Hindlimb muscle (tissue), 1 donor: ENCODE measurements at regions not wholly inside any gene's neighbourhood (a gene's known extent, or its start where the extent isn't known, plus 50 kb on each side); places are given as distances from the start of the nearest gene placed in this dataset.

Experiments used
- DNase-seq: peaks from one replicate; pipeline ENCODE4 v3.0.0-alpha.2; 2013

DNA sequence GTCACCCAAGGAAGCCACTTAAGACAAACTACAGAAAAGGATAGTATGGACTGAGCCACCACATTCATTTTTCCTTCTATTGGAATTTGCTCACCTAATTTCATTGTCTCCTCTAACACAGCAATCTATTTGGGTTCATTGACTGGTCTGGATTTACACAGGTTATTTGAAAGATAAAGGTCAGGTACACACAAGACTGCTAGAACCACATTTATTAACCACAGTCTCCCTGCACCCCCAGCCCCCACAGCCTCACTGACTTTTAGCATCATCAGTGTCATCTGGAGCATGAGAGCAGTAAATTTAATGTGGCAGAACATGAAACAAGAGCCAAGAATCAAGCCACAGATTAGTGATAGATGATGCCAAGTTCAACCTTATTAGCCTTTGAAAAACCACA is 226.9 kb upstream of the GYPC start:
- no peak for DNase-seq

DNA sequence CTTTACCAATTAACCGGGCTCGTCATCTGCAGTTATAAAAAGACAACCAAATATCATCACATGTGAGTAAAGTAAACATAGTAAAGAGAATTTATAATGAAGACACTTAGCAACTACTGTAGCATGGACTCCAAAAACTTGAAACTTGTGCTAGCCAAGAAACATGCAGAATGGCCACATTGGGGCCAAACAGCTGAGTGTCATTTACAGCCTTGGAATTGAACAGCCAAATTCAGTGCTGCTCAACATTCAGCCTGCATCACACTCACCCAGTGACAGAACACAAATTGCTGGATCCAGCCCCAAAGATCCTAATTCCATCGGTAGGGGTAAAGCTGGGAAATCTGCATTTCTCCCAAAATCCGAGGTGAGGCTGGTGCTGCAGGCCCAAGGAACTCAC is 224.8 kb upstream of the GYPC start:
- DNase-seq: peak; percentile 38

DNA sequence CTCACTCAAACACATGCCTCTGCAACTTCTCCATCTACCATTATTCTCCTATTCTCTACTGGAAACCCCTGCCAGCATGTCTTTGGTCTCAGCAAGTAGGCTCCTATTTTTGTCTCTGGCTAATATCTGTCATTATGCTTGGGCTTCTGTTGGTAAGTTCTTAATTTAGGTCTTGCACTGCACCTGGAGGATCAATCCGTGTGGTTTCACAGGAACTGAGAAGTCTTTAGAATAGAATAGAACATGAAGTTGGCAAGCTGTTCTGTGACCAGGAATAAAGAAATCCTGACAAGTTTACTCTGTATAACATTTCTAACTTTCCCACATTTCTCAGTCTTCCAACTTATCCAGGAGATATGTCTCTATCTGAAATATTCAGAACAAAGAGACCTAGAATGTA is 219.5 kb upstream of the GYPC start:
- no peak for DNase-seq

DNA sequence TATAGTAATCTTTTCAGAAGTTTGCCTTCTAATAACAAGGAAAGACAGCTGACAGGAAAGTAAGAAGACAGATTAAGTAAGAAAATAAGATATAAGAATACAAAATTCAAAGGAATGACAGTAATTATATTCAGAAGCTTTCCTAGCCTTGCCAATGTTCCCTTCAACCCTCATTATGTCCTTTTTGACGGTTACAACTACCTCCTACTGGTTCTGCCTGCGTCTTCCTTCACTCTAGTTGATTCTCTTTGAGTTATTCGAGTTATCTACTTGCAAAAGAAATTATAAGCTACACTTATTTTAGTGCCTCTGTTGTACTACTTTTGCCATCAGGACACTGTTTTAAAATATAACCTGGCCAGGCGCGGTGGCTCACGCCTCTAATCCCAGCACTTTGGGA is 218.9 kb upstream of the GYPC start:
- DNase-seq: no peak

DNA sequence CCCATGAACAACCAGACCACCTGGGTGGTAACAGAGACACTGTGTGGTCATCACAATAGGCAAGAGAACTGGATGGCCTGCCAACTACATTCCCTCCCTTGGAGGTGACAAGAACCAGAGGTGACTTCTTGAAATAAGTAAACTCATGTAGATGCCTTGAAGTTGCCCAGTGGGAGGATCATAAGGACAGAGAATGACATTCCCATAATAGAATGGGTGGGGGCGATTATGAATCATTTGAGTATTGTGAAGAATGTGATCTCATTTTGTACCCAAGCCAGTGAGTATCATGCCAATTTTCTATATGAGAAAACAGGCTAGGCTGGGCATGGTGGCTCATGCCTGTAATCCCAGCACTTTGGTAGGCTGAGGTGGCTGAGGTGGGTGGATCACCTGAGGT is 211.4 kb upstream of the GYPC start:
- DNase-seq: no peak

DNA sequence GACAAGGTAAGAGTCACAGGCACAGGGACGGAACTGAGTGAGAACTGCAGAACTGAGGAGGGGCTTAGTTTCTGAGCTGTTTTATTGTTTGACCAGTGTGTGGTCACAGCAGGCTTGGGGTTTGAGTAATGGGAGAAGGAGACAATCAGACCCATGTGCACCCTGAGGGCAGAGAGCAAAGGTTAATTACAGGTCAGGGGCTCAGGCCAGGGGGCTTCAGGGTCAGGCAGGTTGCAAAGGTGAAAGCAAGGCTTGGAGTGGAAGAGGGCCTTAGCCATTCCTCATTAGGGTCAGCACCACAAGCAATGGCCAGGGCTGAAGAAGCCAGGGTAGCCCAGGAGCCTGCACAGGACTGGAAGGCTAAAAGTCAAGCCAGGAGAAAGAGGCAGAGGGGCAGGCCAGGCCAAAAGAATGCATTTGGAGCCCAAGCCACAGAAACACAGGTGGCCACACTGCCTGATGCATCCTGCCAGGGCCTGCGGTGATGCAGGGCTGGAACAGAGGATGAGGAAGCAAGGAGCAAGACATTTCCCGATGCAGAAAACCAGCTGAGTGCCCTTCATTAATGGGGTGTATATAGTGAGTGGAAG is 209.8 kb upstream of the GYPC start:
- DNase-seq: no peak

DNA sequence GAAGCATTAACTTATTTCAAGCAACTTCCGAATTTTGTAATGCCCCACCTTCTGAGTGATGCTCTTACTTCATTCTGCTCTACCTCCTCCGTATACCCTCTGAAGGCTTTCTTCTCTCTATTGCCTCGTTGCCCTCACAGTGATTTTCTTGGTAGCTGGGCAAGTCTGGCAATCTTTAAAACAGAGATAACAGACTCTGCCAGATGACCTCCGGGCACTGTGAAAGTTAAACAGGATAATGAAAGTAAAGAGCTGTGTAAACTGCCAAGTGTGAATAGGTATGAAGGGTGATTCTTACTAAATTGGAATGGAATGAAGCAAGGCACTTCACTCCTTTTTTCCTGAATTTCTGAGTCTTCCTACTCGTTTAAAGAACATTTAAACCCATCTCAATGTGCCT is 207.3 kb upstream of the GYPC start:
- DNase-seq: no peak

DNA sequence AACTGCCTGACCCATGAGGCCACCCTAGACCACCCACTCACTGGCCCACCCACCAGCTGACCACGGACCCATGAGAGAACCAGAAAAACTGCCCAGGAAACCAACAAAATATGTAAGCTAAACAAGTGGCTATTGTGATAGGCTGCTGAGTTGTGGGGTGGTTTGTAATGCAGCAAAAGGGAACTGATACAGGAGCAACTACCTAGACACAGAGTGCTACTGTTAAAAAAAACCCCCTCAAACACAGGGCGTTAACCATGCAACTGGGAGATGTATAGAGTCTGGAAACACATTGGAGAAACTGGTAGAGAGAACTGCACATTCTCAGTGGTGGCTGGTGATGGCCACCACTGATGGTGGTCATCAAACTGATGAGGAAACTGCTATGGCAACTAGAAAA is 206.3 kb upstream of the GYPC start:
- no peak for DNase-seq

DNA sequence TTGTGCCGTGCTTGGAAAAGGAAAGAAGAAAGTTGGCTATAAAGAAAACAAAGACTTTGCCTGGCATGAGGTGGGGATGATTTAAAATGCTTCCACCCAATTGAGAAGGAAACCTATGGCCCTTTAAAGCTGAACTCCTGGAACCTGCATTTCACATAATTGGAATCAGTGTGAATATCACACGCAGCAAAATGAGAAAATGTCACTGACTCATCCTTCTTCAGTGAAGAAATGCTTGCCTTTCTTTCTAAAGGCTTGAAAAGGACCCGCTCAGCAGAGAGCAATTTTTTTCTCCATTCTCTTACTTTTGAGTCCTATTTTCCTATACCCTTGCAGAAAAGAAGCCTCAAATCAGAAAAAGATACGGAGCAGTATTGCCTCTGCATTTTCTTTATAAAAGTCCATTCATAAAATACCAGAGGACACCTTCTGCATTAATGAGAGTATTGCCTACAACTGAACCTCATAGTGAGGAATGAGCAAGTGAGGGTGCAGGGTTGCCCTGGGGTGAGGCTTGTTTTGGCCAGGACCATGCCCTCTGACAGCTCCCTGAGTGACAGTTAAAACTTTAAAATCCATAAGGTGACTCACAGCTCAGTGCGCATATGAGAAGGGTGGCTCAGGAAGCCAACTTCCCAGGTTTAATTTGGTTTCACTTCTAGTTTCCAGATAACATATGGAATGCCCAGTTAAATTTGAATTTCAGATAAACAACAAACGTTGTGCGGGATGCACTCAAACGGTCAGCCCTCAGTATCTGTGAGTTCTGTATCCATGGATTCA is 191.9 kb upstream of the GYPC start:
- no peak for DNase-seq

DNA sequence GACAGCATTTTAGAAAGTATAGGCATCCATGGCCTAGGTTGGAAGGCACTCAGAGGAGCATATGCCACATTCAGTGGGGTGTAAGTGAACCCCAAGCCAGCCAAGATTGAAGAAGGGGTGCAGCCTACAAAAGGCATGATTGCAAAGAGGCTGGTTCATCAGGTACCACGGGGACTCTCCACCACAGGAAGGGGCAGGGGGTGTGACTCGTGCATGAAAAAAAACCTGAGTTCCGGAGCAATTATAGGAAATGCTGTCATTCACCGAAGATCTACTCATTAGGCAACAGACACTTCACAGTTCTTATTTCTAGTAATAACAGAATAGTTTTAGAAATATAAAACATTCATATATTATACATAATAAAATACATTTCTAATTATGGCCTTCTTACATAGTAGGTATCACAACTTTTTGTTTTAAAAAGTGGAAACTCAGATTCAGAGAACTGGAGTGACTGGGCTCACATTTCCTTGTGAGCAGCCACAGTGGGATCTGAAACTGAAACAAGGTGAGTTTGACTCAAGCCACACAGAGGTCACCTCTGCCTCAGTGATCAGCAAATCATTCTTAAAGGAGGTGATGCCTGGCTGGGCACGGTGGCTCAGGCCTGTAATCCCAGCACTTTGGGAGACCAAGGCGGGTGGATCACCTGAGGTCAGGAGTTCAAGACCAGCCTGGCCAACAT is 188.4 kb upstream of the GYPC start:
- DNase-seq: no peak

DNA sequence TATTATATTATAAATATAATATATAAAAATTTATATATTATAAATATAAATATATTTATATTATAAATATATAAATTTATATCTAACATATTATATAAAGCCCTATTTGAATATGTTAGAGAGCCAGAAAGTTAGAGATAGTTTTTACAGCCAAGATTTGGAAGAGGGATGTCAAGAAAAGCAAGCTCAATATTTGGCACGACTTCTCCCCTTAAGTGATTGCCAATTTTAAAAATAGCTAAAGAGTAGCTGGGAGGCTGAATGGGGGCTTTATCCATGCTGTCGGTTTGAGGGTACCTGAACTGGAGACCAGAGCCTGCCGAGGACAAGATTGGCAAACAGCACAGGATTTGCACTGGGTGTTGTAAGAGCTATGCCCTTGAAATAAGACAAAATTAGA is 180.9 kb upstream of the GYPC start:
- no peak for DNase-seq

DNA sequence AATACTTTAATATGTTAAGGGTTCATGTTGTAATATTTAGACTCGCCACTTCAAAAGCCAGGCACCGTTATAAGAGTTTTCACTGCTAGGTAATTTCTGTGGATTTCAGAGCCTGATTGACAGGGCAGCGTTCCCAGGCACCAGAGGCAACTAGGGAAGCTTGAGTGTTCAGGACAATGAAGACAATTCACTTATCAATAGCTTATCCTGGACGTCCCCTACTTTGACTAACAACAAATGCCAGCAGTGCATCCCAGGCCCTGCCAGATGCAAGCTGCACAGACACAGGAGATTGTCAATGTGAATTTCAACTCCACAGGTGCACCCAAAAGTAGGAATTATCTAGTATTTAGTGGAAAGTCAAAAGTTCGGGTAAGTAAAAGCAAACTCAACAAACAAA is 179.3 kb upstream of the GYPC start:
- DNase-seq: no peak

DNA sequence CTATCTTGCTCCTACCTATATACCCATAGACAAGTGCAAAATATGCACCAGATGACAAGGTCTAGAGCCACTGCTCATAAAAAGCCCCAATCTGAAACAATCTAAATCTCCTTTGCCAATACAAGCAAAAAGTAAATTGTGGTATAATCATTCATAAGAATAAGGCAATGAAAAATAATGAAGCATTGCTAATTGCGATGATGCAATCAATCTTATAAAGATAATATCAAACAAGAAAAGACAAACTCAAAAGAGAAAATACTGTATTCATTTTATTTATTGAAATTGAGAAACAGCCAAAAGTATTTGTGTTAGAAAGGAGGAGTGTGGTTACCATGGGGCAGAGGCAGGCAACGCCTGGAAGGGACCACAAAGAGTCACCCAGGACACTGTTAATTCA is 175.9 kb upstream of the GYPC start:
- DNase-seq: no peak

DNA sequence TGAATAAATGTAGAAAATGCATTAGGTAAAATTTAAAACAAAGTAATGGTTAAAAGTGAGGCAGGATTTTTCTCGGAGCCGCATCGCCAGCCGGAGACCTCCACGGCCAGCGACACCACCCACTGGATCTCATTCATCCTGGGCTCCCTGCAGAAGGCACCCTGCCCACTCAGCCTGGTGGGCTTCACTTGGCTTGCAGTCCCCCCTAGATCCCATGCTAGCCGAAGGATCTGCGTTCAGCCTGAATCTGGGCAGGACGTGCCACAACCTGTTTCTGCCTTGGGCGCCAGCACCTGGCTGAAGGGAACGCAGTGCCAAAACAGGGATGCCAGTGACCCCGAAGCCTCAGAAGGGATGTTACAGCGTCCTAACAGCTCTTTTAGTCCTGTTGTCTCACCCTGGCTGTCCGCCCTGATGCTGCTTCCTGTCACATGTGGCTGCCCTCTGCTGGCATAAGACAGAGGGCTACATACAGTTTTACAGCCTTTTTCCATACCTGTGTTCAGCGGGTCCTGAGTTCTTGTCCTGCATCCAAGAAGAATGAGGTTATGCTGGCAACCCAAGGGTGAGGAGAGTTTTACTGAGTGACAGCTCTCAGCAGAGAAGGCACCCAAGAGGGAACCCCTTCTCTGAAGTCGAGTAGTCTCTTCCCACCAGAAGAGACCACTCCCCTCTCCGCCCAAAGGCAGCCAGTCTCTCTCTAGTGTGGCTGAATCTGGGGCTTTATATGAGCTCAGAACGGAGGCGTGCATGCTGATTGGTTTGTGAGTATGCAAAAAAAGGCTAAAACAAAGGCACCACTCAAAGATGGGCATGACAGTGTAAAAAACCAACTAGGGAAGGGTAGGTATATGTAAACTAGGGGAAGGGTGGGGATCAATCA is 173.1 kb upstream of the GYPC start:
- DNase-seq: no peak

DNA sequence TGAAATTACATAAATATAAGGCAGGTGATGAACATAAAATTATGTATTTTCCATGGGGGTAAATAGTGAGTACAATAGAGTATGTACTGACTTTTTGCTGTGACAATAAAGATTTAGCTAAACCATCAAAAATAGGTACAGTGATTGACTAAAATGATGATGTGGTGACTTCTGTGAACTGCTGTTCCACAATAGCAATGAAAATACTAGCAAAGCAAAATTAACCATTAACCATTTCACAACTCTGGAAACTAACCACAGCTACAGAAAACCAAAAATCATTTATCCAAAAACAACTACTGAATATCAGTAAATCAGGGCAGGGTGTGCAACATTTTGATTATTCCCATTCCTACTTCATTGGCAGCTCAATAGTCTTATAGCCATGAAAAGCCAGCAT is 161.4 kb upstream of the GYPC start:
- no peak for DNase-seq

DNA sequence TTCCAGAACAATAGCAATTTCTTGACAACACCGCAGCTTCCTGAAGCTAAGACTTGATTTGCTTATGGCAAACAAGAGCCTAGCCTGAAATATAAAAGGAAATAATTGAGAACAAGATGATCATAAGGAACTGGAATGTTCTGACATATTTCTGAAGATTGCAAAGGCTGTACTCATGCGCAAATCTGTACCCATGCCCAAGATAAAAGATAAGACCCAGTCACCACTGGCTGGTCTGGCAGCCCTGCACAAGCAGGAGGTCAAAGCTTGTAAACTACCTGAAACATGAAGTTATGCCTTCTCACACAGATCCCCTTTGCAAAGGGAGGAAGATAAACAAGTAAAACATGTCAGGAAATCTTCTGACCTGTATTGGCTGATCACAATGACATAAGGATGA is 160.8 kb upstream of the GYPC start:
- DNase-seq: no peak

DNA sequence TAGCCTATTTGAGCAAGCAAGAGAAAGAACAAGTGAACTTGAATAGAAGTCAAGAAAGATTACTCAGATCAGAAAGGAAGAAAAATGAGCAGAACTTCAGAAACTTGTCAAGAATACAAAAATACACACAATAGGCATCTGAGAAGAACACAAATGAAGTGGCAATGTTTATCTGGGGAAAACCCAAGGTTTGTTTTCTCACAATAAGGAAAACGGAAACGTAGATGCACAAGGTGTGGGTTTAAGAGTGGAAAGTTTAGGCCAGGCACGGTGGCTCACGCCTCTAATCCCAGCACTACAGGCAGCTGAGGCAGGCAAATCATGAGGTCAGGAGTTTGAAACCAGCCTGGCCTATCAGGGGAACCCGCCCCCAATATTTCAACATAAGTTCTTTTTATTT is 159.5 kb upstream of the GYPC start:
- DNase-seq: no peak

DNA sequence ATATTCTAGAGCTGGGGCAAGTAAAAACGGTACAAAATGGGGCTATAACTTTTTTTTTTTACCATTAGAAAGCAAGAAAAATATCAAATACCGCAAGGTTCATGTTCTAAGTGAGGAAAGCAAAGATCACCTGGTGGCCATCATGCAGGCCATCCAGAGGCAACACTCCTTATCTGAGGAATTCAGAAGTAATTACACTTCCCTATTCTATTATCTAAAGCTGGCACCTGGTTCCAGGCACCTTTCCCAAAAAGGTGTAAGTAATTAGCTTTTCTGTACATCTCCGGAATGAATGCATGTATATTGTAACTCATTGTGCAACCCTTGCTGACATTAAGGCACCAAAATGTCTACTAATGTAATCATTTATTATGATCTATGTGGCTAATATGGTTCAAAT is 152.5 kb upstream of the GYPC start:
- DNase-seq: no peak

DNA sequence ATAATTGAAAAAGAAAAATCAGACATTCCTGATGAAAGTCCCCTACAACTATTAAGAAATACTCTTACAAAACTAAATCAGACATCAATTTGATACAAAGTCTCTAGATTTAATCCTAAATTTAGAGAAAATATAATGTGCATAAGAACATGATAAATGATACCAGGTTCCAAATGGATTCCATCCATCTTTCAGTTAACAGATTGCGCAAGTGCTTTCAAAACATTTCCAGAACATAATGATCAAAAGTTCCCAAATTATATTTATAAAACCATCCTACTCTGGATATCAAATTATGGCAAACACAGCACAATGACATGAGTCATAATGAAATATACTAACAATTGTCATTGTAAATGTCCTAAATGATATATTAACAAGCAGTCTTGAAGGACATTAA is 151.0 kb upstream of the GYPC start:
- DNase-seq: no peak

DNA sequence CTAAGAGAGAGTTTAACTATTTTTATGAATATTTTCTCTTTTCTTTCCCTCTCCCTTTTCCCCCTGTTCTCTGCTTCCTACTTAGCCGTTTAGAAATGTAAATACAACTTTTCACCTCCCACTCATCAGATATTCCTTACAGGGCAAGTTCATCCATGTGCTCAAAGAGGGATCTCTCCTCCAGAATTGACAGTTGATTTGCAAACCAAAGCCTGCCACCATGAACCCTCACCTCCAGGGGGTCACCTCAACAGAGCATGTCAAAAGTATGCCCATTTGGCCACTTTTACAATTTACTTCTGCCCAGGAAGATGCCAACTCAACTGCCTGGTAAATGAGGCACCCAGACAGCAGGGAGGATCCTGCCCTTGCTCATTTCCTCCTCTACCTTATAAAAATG is 149.2 kb upstream of the GYPC start:
- no peak for DNase-seq

DNA sequence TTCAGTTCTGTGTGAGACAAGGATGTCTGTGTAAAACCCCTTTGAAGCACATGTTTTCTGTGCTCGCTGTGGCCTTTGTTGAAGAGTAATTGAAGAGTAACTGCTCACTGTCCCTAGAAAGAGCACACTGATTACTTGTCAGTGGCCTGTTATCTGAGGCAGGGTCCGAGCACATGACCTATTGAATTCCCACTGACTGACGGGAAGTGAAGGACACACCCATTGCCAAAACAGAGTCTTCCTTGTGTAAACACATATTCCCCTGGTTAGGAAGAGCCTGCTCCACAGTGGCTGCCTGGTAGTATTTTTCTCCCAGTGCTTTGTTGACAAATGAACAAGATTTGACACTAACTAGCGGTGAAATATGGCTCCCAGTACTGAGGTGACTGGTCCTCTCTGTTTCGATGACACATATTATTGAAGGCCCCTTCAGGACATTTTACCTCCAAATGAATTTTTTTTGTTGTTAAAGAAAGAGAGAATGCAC is 148.5 kb upstream of the GYPC start:
- DNase-seq: no peak

DNA sequence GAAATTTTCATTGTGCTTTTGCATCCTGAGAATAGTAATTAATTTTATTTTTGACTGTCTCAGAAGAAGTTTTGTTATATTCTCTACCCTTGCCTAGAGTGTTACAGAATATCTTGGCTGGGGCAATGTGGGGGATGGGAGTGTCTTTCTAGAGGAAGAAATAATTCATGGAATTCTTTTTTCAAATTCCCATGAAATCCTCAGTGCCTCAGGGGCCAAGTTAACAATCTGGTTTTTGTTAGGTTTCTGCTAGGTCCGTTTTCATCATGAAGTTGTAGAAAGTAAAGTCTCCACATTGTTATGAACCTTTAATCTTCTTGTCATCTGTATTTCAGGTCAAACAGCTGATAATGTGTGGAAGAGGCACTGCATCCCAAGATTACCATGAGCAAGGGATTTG is 145.6 kb upstream of the GYPC start:
- no peak for DNase-seq

DNA sequence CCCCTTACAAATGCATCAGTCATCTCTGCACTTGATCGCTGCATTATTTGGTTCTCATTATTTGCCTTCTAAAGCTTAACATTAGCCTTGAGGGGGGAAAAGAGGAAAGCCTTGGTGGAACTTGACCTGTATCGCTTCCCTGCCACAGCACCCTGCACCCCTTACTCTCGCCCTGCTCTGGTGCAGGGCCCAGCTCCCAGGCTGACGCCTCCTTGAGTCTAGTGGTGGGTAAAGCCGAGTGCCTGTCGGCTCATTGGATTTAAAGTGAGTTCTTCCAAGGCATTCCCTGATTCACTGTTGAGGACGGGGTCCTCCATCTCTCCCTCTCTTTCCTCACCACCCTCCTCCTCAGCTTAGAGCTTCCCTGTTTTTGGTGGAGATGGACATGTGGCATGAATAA is 145.0 kb upstream of the GYPC start:
- no peak for DNase-seq
